ENCODE measurements at regions not wholly inside any gene's neighbourhood (a gene's known extent, or its start where the extent isn't known, plus 50 kb on each side); places are given as distances from the start of the nearest gene placed in this dataset.

GRCh38 chr5:10155897-10156667 lies 93.6 kb downstream of the ATPSCKMT start:
- H3K27me3 ChIP-seq (ENCODE audit: control insufficient read depth, insufficient read depth, low read length) = no peaks in the 10 kb centered on the region
- H3K4me1 ChIP-seq (ENCODE audit: control insufficient read depth, insufficient read depth, low read length) = peaks cover 3% of the 10 kb centered on the region; the same call in 1 of the 2 replicates
- no peak overlapping the region for H3K27ac ChIP-seq (ENCODE audit: low read length)
- no peaks in the 10 kb centered on the region for H3K9me3 ChIP-seq (ENCODE audit: control insufficient read depth, insufficient read depth, low read length)
- H3K36me3 ChIP-seq (ENCODE audit: control insufficient read depth, insufficient read depth, low read length) = no peaks in the 10 kb centered on the region
- DNase-seq (ENCODE audit: low read depth, low spot score) = no peak
- no peak overlapping the region for H3K4me3 ChIP-seq (ENCODE audit: low read length)
- WGBS (ENCODE audit: insufficient coverage, insufficient read length) = no CpG with 5 or more reads among the region's 3 CpGs

GRCh38 chr5:10153808-10154537 lies 95.7 kb downstream of the ATPSCKMT start:
- peaks cover 3% of the 10 kb centered on the region; the same call in 1 of the 2 replicates for H3K4me1 ChIP-seq (ENCODE audit: control insufficient read depth, insufficient read depth, low read length)
- WGBS (ENCODE audit: insufficient coverage, insufficient read length) = no CpG with 5 or more reads among the region's 3 CpGs
- H3K27ac ChIP-seq (ENCODE audit: low read length) = no peak overlapping the region
- DNase-seq (ENCODE audit: low read depth, low spot score) = no peak
- H3K27me3 ChIP-seq (ENCODE audit: control insufficient read depth, insufficient read depth, low read length) = no peaks in the 10 kb centered on the region
- no peak overlapping the region for H3K4me3 ChIP-seq (ENCODE audit: low read length)
- no peaks in the 10 kb centered on the region for H3K9me3 ChIP-seq (ENCODE audit: control insufficient read depth, insufficient read depth, low read length)
- no peaks in the 10 kb centered on the region for H3K36me3 ChIP-seq (ENCODE audit: control insufficient read depth, insufficient read depth, low read length)

- no peaks in the 10 kb centered on the region for H3K27me3 ChIP-seq (ENCODE audit: control insufficient read depth, insufficient read depth, low read length)
- H3K4me1 ChIP-seq (ENCODE audit: control insufficient read depth, insufficient read depth, low read length) = peaks cover 3% of the 10 kb centered on the region; the same call in 1 of the 2 replicates
- H3K27ac ChIP-seq (ENCODE audit: low read length) = no peak overlapping the region
- DNase-seq (ENCODE audit: low read depth, low spot score) = no peak
- H3K4me3 ChIP-seq (ENCODE audit: low read length) = no peak overlapping the region
- no peaks in the 10 kb centered on the region for H3K9me3 ChIP-seq (ENCODE audit: control insufficient read depth, insufficient read depth, low read length)
- H3K36me3 ChIP-seq (ENCODE audit: control insufficient read depth, insufficient read depth, low read length) = no peaks in the 10 kb centered on the region
- no CpG with 5 or more reads among the region's 4 CpGs for WGBS (ENCODE audit: insufficient coverage, insufficient read length)
These were observed 96.3 kb downstream of the ATPSCKMT start for GRCh38 chr5:10153394-10153793.

- WGBS (ENCODE audit: insufficient coverage, insufficient read length) = no CpG with 5 or more reads among the region's 3 CpGs
- DNase-seq (ENCODE audit: low read depth, low spot score) = no peak
- no peaks in the 10 kb centered on the region; the same call in 1 of the 2 replicates for H3K4me1 ChIP-seq (ENCODE audit: control insufficient read depth, insufficient read depth, low read length)
- H3K27me3 ChIP-seq (ENCODE audit: control insufficient read depth, insufficient read depth, low read length) = no peaks in the 10 kb centered on the region
- no peak overlapping the region for H3K27ac ChIP-seq (ENCODE audit: low read length)
- H3K9me3 ChIP-seq (ENCODE audit: control insufficient read depth, insufficient read depth, low read length) = no peaks in the 10 kb centered on the region
- H3K4me3 ChIP-seq (ENCODE audit: low read length) = no peak overlapping the region
- H3K36me3 ChIP-seq (ENCODE audit: control insufficient read depth, insufficient read depth, low read length) = no peaks in the 10 kb centered on the region
These were observed 98.0 kb downstream of the ATPSCKMT start for GRCh38 chr5:10151656-10152055.

GRCh38 chr5:10149911-10150310 lies 99.8 kb downstream of the ATPSCKMT start:
- H3K27me3 ChIP-seq (ENCODE audit: control insufficient read depth, insufficient read depth, low read length) = no peaks in the 10 kb centered on the region
- H3K4me3 ChIP-seq (ENCODE audit: low read length) = no peak overlapping the region
- WGBS (ENCODE audit: insufficient coverage, insufficient read length) = no CpG with 5 or more reads among the region's 12 CpGs
- no peak for DNase-seq (ENCODE audit: low read depth, low spot score)
- H3K9me3 ChIP-seq (ENCODE audit: control insufficient read depth, insufficient read depth, low read length) = no peaks in the 10 kb centered on the region
- H3K4me1 ChIP-seq (ENCODE audit: control insufficient read depth, insufficient read depth, low read length) = no peaks in the 10 kb centered on the region; the same call in 1 of the 2 replicates
- H3K27ac ChIP-seq (ENCODE audit: low read length) = no peak overlapping the region
- H3K36me3 ChIP-seq (ENCODE audit: control insufficient read depth, insufficient read depth, low read length) = no peaks in the 10 kb centered on the region

GRCh38 chr5:10145923-10146401 lies 103.7 kb downstream of the ATPSCKMT start:
- no peaks in the 10 kb centered on the region for H3K9me3 ChIP-seq (ENCODE audit: control insufficient read depth, insufficient read depth, low read length)
- no peaks in the 10 kb centered on the region for H3K36me3 ChIP-seq (ENCODE audit: control insufficient read depth, insufficient read depth, low read length)
- no peaks in the 10 kb centered on the region for H3K4me1 ChIP-seq (ENCODE audit: control insufficient read depth, insufficient read depth, low read length)
- DNase-seq (ENCODE audit: low read depth, low spot score) = no peak
- H3K4me3 ChIP-seq (ENCODE audit: low read length) = no peak overlapping the region
- WGBS (ENCODE audit: insufficient coverage, insufficient read length) = no CpG with 5 or more reads among the region's 6 CpGs
- no peak overlapping the region for H3K27ac ChIP-seq (ENCODE audit: low read length)
- no peaks in the 10 kb centered on the region for H3K27me3 ChIP-seq (ENCODE audit: control insufficient read depth, insufficient read depth, low read length)

- no peaks in the 10 kb centered on the region for H3K27me3 ChIP-seq (ENCODE audit: control insufficient read depth, insufficient read depth, low read length)
- H3K4me3 ChIP-seq (ENCODE audit: low read length) = no peak overlapping the region
- no peak overlapping the region for H3K27ac ChIP-seq (ENCODE audit: low read length)
- no peaks in the 10 kb centered on the region for H3K9me3 ChIP-seq (ENCODE audit: control insufficient read depth, insufficient read depth, low read length)
- no peaks in the 10 kb centered on the region for H3K4me1 ChIP-seq (ENCODE audit: control insufficient read depth, insufficient read depth, low read length)
- no peaks in the 10 kb centered on the region for H3K36me3 ChIP-seq (ENCODE audit: control insufficient read depth, insufficient read depth, low read length)
- WGBS (ENCODE audit: insufficient coverage, insufficient read length) = no CpG with 5 or more reads among the region's 3 CpGs
- no peak for DNase-seq (ENCODE audit: low read depth, low spot score)
These were observed 105.6 kb downstream of the ATPSCKMT start for GRCh38 chr5:10144040-10144439.

GRCh38 chr5:10140195-10140973 lies 109.3 kb downstream of the ATPSCKMT start:
- Histone ChIP-seq H3K4me3 (ENCODE audit: low read length) (no peak overlapping the region), H3K4me1 (ENCODE audit: control insufficient read depth, insufficient read depth, low read length) (no peaks in the 10 kb centered on the region), H3K9me3 (ENCODE audit: control insufficient read depth, insufficient read depth, low read length) (no peaks in the 10 kb centered on the region), H3K27me3 (ENCODE audit: control insufficient read depth, insufficient read depth, low read length) (no peaks in the 10 kb centered on the region), H3K36me3 (ENCODE audit: control insufficient read depth, insufficient read depth, low read length) (no peaks in the 10 kb centered on the region), H3K27ac (ENCODE audit: low read length) (no peak overlapping the region)
- WGBS (ENCODE audit: insufficient coverage, insufficient read length) = no CpG with 5 or more reads among the region's 5 CpGs
- DNase-seq (ENCODE audit: low read depth, low spot score) = no peak

GRCh38 chr5:10138395-10139057 lies 111.2 kb downstream of the ATPSCKMT start:
- no peaks in the 10 kb centered on the region for H3K9me3 ChIP-seq (ENCODE audit: control insufficient read depth, insufficient read depth, low read length)
- no peaks in the 10 kb centered on the region for H3K36me3 ChIP-seq (ENCODE audit: control insufficient read depth, insufficient read depth, low read length)
- H3K4me3 ChIP-seq (ENCODE audit: low read length) = no peak overlapping the region
- no peak overlapping the region for H3K27ac ChIP-seq (ENCODE audit: low read length)
- no peaks in the 10 kb centered on the region for H3K27me3 ChIP-seq (ENCODE audit: control insufficient read depth, insufficient read depth, low read length)
- WGBS (ENCODE audit: insufficient coverage, insufficient read length) = no CpG with 5 or more reads among the region's 18 CpGs
- DNase-seq (ENCODE audit: low read depth, low spot score) = no peak
- no peaks in the 10 kb centered on the region for H3K4me1 ChIP-seq (ENCODE audit: control insufficient read depth, insufficient read depth, low read length)

GRCh38 chr5:10133830-10134229 lies 115.9 kb downstream of the ATPSCKMT start:
- no peak for DNase-seq (ENCODE audit: low read depth, low spot score)
- no peaks in the 10 kb centered on the region for H3K4me1 ChIP-seq (ENCODE audit: control insufficient read depth, insufficient read depth, low read length)
- H3K4me3 ChIP-seq (ENCODE audit: low read length) = no peak overlapping the region
- no peaks in the 10 kb centered on the region for H3K27me3 ChIP-seq (ENCODE audit: control insufficient read depth, insufficient read depth, low read length)
- no CpG with 5 or more reads among the region's 2 CpGs for WGBS (ENCODE audit: insufficient coverage, insufficient read length)
- no peaks in the 10 kb centered on the region for H3K36me3 ChIP-seq (ENCODE audit: control insufficient read depth, insufficient read depth, low read length)
- no peak overlapping the region for H3K27ac ChIP-seq (ENCODE audit: low read length)
- H3K9me3 ChIP-seq (ENCODE audit: control insufficient read depth, insufficient read depth, low read length) = no peaks in the 10 kb centered on the region

Data from iPS DF 6.9 (cell line).